ENCODE measurements at regions not wholly inside any gene's neighbourhood (a gene's known extent, or its start where the extent isn't known, plus 50 kb on each side); places are given as distances from the start of the nearest gene placed in this dataset.
"Not testable (repeated sequence)": the region's sequence is repeated elsewhere in the genome, so short reads cannot be mapped to it uniquely, and the experiment has no call there.

DNA sequence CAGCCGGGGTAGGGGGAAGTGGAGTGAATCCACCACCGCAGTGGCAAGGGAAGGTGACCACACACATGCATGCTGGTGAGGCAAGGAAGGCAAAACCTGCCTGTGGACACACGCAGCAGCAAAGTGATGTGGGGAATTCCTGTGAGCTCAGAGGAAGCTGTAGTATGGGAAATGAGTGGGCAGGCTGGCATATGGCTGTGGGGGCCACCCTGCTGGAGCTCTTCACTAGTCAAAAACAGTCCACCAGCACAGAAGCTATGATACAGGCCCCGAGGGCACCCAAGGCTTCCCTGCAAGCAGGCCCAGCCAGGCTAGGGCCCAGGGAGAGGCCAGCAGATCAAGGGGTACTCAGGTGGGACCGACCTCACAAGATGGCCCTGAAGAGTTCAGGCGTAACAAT is 239.1 kb downstream of the CHM start:
- DNase-seq: no peak

DNA sequence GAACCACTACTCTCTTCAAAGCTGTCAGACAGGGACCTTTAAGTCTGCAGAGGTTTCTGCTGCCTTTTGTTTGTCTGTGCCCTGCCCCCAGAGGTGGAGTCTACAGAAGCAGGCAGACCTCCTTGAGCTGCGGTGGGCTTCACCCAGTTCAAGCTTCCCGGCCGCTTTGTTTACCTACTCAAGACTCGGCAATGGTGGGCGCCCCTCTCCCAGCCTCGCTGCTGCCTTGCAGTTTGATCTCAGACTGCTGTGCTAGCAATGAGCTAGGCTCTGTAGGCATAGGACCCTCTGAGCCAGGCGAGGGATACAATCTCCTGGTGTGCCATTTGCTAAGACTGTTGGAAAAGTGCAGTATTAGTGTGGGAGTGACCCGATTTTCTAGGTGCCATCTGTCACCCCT is 275.0 kb downstream of the CHM start:
- DNase-seq: not testable (repeated sequence)

GRCh38 chrX:85765651-85766050 is 281.7 kb downstream of the CHM start:
- no peak for DNase-seq

DNA sequence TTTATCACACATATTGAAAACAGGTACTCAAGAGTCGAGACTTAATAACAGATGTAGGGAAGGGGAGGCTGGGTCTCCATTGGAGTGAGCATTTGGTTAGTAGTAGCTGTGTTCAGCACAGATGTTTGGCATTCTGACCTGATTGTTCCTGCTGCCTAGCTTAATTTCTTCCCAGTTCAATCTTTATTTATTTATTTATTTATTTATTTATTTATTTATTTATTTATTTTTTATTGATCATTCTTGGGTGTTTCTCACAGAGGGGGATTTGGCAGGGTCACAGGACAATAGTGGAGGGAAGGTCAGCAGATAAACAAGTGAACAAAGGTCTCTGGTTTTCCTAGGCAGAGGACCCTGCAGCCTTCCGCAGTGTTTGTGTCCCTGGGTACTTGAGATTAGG is 324.3 kb downstream of the CHM start:
- DNase-seq: not testable (repeated sequence)

DNA sequence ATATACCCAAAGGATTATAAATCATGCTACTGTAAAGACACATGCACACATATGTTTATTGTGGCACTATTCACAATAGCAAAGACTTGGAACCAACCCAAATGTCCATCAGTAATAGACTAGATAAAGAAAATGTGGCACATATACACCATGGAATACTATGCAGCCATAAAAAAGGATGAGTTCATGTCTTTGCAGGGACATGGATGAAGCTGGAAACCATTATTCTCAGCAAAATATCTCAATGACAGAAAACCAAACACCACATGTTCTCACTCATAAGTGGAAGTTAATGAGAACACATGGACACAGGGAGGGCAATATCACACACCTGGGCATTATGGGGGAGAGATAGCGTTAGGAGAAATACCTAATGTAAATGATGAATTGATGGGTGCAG is 323.8 kb upstream of the POF1B start:
- not testable (repeated sequence) for DNase-seq

- no peak for DNase-seq
Measured at GRCh38 chrX:85698921-85699320, 319.5 kb upstream of the POF1B start.

DNA sequence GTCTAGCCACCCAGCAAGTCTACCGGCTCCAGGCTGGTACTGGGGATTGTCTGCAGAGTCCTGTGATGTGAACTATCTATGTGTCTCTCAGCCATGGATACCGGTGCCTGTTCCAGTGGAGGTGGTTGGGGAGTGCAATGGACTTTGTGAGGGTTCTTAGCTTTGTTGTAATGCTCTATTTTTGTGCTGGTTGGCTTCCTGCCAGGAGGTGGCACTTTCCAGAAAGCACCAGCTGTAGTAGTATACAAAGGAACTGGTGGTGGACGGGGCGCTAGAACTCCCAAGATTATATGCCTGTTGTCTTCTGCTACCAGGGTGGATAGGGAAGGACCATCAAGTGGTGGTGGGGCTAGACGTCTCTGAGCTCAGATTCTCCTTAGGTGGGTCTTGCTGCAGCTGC is 306.4 kb upstream of the POF1B start:
- DNase-seq: no peak

DNA sequence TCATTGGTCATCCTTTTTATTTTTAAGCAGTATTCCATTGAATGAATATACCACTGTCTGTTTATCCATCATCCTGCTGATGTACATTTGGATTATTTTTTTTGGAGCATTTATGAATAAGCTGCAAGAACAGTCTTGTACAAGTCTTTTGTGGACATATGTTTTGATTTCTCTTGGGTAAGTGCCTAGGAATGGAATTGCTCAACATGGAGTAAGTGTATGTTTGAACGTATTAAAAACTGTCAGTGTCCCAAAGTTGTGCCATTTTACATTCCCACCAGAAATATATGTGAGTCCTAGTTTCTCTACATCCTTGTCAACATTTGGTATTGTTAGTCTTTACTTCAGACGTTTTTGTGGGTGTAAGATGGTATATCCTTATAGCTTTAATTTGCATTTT is 287.0 kb upstream of the POF1B start:
- DNase-seq: no peak

GRCh38 chrX:85663970-85664369 is 284.5 kb upstream of the POF1B start:
- not testable (repeated sequence) for DNase-seq

DNA sequence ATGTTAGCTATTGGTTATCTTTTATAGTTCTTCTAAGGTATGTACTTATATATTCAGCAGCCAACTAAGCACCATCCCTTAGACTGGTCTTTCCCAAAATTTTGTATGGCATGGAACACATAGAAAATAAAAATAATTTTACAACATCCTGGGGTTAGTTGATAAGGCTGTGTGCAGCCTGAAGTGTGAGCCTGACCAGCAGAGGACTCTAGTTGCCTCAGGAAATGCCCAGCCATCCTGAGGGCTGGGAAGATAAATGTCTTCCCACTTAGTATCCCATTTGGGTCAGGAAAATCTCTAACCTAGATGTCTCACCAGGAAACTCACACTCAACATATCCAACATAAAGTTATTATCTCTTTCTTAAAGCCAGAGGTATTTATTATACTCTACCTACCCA is 251.4 kb upstream of the POF1B start:
- no peak for DNase-seq

DNA sequence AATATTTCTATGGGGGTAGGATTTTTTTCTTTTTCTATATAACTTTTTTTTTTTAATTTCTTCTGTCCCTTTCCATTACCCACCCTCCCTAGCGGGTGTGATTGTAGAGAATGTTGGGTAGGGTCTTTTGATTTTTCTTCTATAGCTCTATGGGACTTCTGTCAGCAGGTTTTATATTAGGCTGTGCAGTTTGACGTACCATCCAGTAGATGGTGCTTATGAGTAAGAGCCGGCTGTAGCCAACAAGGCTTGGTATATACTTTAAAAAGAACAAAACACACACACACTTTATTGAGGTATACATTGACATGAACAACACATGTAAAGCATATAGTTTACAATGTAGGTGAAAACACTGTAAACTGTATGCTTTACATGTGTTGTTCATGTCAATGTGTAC is 247.9 kb upstream of the POF1B start:
- DNase-seq: peak in 1 of 2 donors; percentile 0

DNA sequence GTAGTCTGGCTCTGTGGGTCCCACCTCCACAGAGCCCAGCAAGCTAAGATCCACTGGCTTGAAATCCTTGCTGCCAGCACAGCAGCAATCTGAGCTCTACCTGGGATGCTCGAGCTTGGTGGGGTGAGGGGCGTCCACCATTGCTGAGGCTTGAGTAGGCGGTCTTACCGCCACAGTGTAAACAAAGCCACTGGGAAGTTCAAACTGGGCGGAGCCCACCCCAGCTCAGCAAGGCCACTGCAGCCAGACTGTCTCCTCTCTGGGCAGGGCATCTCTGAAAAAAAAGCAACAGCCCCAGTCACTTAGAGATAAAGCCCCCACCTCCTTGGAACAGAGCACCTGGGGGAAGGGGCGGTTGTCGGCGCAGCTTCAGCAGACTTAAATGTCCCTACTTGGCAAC is 243.2 kb upstream of the POF1B start:
- no peak for DNase-seq

- DNase-seq: no peak
Measured at GRCh38 chrX:85620466-85620865, 241.0 kb upstream of the POF1B start.

GRCh38 chrX:85619962-85620361 is 240.5 kb upstream of the POF1B start:
- no peak for DNase-seq

DNA sequence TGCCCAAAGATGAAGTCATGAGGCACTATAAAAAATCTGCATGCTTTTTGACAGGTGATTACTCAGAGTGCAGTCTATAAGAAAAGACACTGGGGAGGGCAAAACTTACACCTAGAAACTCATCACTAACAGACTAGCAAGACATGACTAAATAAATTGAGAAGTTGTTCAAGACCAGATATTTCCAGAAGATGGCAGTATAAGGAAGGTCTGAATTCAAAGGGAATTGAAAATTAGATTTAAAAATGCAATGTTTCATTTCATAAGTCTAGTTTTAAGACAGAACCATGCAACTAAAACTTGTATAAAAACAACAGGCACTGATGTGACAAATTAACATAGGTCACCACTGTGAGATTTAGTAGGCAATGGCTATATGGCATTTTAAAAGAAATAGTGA is 232.5 kb upstream of the POF1B start:
- DNase-seq: no peak

- DNase-seq: no peak
Measured at GRCh38 chrX:85592980-85593379, 213.5 kb upstream of the POF1B start.

DNA sequence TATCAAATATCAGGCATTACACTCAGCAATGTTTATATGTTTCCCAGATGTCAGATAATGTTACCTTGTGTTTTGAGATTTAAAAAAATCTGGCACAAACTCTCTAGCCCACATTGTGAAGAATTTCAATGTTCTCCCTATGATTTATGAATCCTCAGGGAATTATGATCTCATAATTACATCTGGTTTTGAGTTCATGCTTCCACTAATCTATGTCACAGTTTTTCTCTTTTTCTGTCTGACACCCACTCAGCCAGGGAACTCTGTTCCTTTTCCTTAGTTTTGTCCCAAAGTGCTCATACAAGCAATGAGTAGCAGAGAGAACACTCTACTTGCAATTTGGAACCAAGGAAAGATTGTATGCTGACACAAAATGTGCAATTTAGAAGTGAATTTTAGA is 212.1 kb upstream of the POF1B start:
- no peak for DNase-seq

GRCh38 chrX:85590638-85591037 is 211.2 kb upstream of the POF1B start:
- DNase-seq: no peak

GRCh38 chrX:85573801-85574200 is 194.3 kb upstream of the POF1B start:
- no peak for DNase-seq

GRCh38 chrX:85570496-85570895 is 191.0 kb upstream of the POF1B start:
- no peak for DNase-seq

DNA sequence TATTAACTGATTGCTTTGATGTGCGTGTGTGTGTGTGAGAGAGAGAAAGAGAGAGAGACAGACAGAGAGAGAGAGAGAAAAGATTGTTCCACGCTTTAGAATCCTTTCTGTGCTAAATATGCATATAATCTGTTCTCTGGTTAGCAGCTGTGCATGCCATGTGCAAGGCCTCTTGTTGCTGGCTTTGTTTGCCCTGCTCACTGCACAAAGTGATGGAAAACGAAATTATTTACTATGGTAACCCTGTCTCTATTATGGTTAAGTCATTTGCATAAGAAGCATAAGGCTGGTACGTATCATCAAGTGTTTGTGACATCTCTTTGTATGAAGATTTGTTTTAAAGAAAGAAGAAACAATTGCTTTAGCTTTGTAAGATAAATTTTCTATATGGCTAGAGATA is 190.2 kb upstream of the POF1B start:
- no peak for DNase-seq

DNA sequence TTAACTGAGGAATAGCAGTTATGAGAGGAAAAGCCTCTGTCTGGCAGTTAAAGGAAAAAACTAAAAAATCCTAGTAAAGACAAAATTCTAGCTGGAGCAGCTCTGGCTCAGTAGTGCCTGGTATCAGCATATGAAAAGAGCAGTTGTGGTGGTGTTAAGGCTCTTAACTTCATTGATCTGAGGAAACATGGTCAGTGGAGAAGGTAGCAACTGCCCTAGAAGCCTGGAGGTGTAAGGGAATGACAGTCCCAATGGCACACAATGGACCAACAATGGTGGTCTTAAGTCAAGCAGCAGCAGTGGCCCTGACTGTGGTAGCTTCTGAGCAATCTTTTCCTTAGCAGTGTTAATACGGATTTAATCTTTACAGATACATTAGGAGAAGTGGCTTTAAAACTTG is 189.6 kb upstream of the POF1B start:
- no peak for DNase-seq

GRCh38 chrX:85561231-85561630 is 181.8 kb upstream of the POF1B start:
- DNase-seq: no peak

DNA sequence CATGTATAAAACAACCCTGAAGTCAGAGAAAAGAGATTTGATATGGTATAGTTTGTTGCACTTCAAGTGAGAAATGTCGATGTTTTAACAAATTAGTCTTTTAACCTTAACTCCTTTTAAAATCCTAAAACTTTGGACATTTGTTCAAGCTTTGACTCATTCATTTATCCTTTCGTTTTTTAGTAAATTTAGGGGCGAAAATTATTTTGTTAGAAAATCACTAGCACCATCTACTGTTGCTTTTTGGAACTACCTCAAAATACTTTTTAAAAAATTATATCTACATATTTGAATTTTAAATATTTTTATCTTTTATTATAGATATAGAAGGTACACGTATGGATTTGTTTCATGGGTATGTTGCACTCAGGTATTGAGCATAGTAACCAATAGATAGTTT is 165.1 kb upstream of the POF1B start:
- DNase-seq: peak in 1 of 2 donors; percentile 1

DNA sequence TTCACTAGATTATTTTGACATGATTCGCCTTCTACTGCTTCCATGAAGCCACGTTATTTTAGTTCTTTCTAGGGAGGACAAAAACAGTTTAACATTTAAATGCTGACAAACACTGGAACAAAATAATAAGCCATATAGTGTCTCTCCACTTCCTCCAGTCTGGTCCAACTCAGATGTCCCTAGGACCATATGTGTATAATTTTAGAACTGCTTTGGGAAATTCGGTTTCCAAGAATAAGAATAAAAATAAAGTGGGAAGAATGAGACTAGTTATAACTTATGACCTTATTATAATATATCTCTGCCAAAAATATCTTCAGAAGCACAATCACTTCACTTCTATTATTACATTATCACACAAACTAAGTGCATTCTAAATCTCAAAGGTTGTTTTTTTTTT is 164.4 kb upstream of the POF1B start:
- no peak for DNase-seq

GRCh38 chrX:85529141-85529540 is 149.7 kb upstream of the POF1B start:
- not testable (repeated sequence) for DNase-seq
